H9 (cell line): ENCODE measurements at regions not wholly inside any gene's neighbourhood (a gene's known extent, or its start where the extent isn't known, plus 50 kb on each side); places are given as distances from the start of the nearest gene placed in this dataset.

ENCODE experiments used
- DNase-seq: peaks from one replicate; pipeline ENCODE4 v3.0.0-alpha.2; 2017
- H2AFZ ChIP-seq: one replicate; pipeline ENCODE4 v1.6.1; 2013; ENCODE audit warnings: mild to moderate bottlenecking, low read length, control low read depth, moderate library complexity
- H2AK5ac ChIP-seq: 2 replicates; pipeline ENCODE4 v1.6.1; 2013; ENCODE audit warnings: low read length, control low read depth, mixed read lengths; ENCODE audit not compliant: insufficient read length
- H2BK120ac ChIP-seq: one replicate; pipeline ENCODE4 v1.6.1; 2013; ENCODE audit warnings: low read depth, mild to moderate bottlenecking, low read length, control low read depth, inconsistent platforms; ENCODE audit not compliant: poor library complexity, severe bottlenecking
- H2BK12ac ChIP-seq: 2 replicates; pipeline ENCODE4 v1.6.1; 2013; ENCODE audit warnings: low read length, control low read depth, mixed read lengths, low read depth; ENCODE audit not compliant: insufficient read length
- H2BK15ac ChIP-seq: 2 replicates; pipeline ENCODE4 v1.6.1; 2013; ENCODE audit warnings: low read depth, low read length, control low read depth
- H2BK20ac ChIP-seq: one replicate; pipeline ENCODE4 v1.6.1; 2013; ENCODE audit warnings: low read depth, mild to moderate bottlenecking, low read length, control low read depth, inconsistent platforms; ENCODE audit not compliant: poor library complexity, severe bottlenecking
- H2BK5ac ChIP-seq: 2 replicates; pipeline ENCODE4 v1.6.1; 2013; ENCODE audit warnings: low read length, control low read depth, mixed read lengths; ENCODE audit not compliant: insufficient read length
- H3K14ac ChIP-seq: 2 replicates; pipeline ENCODE4 v1.6.1; 2013; ENCODE audit warnings: low read length, control low read depth; ENCODE audit not compliant: insufficient read depth
- H3K18ac ChIP-seq: 2 replicates; pipeline ENCODE4 v1.6.1; 2013; ENCODE audit warnings: low read depth, mild to moderate bottlenecking, mixed read lengths, low read length, control low read depth; ENCODE audit not compliant: insufficient read length
- H3K23ac ChIP-seq: 2 replicates; pipeline ENCODE4 v1.6.1; 2013; ENCODE audit warnings: low read length, control low read depth, mixed read lengths, low read depth; ENCODE audit not compliant: insufficient read length
- H3K23me2 ChIP-seq: 2 replicates; pipeline ENCODE4 v1.6.1; 2013; ENCODE audit warnings: low read depth, mild to moderate bottlenecking, mixed read lengths, low read length, control low read depth; ENCODE audit not compliant: insufficient read length, poor library complexity, severe bottlenecking
- H3K27ac ChIP-seq: 2 replicates; pipeline ENCODE4 v1.5.1; 2013; ENCODE audit warnings: low read length, control low read depth, mixed read lengths, low read depth; ENCODE audit not compliant: insufficient read length
- H3K27me3 ChIP-seq: 2 replicates; pipeline ENCODE4 v1.6.1; 2013; ENCODE audit warnings: low read length, control low read depth, inconsistent platforms; ENCODE audit not compliant: insufficient read depth
- H3K4ac ChIP-seq: 2 replicates; pipeline ENCODE4 v1.6.1; 2013; ENCODE audit warnings: low read depth, mild to moderate bottlenecking, control low read depth, inconsistent platforms, low read length, moderate library complexity
- H3K4me1 ChIP-seq: 2 replicates; pipeline ENCODE4 v1.6.1; 2013; ENCODE audit warnings: low read length, control low read depth, inconsistent platforms; ENCODE audit not compliant: insufficient read depth
- H3K4me2 ChIP-seq: 2 replicates; pipeline ENCODE4 v1.6.1; 2013; ENCODE audit warnings: low read length, control low read depth, mixed read lengths; ENCODE audit not compliant: insufficient read length, insufficient read depth
- H3K56ac ChIP-seq: 2 replicates; pipeline ENCODE4 v1.6.1; 2013; ENCODE audit warnings: low read depth, mild to moderate bottlenecking, mixed read lengths, low read length, control low read depth; ENCODE audit not compliant: insufficient read length
- H3K79me1 ChIP-seq: 2 replicates; pipeline ENCODE4 v1.6.1; 2013; ENCODE audit warnings: low read depth, mild to moderate bottlenecking, moderate library complexity, low read length, control low read depth, inconsistent platforms; ENCODE audit not compliant: insufficient read depth, poor library complexity, severe bottlenecking
- H3K79me2 ChIP-seq: 2 replicates; pipeline ENCODE4 v1.6.1; 2013; ENCODE audit warnings: low read length, control low read depth, inconsistent platforms; ENCODE audit not compliant: insufficient read depth
- H3K9ac ChIP-seq: 2 replicates; pipeline ENCODE4 v1.6.1; 2013; ENCODE audit warnings: low read length, control low read depth, mixed read lengths; ENCODE audit not compliant: insufficient read length; ENCODE audit errors: extremely low read depth
- H3K9me3 ChIP-seq: one replicate; pipeline ENCODE4 v1.6.1; 2013; ENCODE audit warnings: low read depth, low read length, inconsistent platforms; ENCODE audit not compliant: control insufficient read depth
- H3T11ph ChIP-seq: one replicate; pipeline ENCODE4 v1.6.1; 2013; ENCODE audit warnings: mild to moderate bottlenecking, low read length, control low read depth, inconsistent platforms
- H4K20me1 ChIP-seq: one replicate; pipeline ENCODE4 v1.6.1; 2013; ENCODE audit not compliant: control insufficient read depth, insufficient read length, insufficient read depth
- H4K5ac ChIP-seq: 2 replicates; pipeline ENCODE4 v1.6.1; 2013; ENCODE audit warnings: low read depth, mild to moderate bottlenecking, mixed read lengths, low read length, control low read depth; ENCODE audit not compliant: insufficient read length
- H4K8ac ChIP-seq: replicated peaks from 2 replicates; pipeline ENCODE4 v1.6.1; 2013; ENCODE audit warnings: low read length, control low read depth, mixed read lengths, low read depth; ENCODE audit not compliant: insufficient read length
- H4K91ac ChIP-seq: 2 replicates; pipeline ENCODE4 v1.6.1; 2013; ENCODE audit warnings: low read depth, mild to moderate bottlenecking, moderate library complexity, mixed read lengths, low read length, control low read depth; ENCODE audit not compliant: insufficient read length
- H3K27ac Mint-ChIP-seq, 3 experiments: 2 replicates in 2 of 3; 3 replicates in 1 of 3; pipeline ENCODE4 v1.8.0; 2020 to 2021; ENCODE audit warnings: mixed read lengths in 3 of 3, mild to moderate bottlenecking in 1 of 3, moderate library complexity in 1 of 3
- H3K27me3 Mint-ChIP-seq: 2 replicates; pipeline ENCODE4 v1.8.0; 2021; ENCODE audit warnings: low read depth, mild to moderate bottlenecking, moderate library complexity, mixed read lengths
- H3K36me3 Mint-ChIP-seq, 3 experiments: 2 replicates in 2 of 3; 3 replicates in 1 of 3; pipeline ENCODE4 v1.8.0; 2020 to 2021; ENCODE audit warnings: low read depth in 3 of 3, mixed read lengths in 3 of 3; ENCODE audit not compliant: insufficient read depth in 1 of 3
- H3K4me1 Mint-ChIP-seq, 2 experiments: 2 replicates each; pipeline ENCODE4 v1.8.0; 2020; ENCODE audit warnings: mixed read lengths in 2 of 2
- H3K4me3 Mint-ChIP-seq, 2 experiments: 2 replicates in 1 of 2; 3 replicates in 1 of 2; pipeline ENCODE4 v1.8.0; 2020 to 2021; ENCODE audit warnings: mild to moderate bottlenecking in 2 of 2, mixed read lengths in 2 of 2, moderate library complexity in 1 of 2
- H3K9me3 Mint-ChIP-seq, 2 experiments: 2 replicates in 1 of 2; 3 replicates in 1 of 2; pipeline ENCODE4 v1.8.0; 2020; ENCODE audit warnings: mild to moderate bottlenecking in 2 of 2, mixed read lengths in 2 of 2, moderate library complexity in 1 of 2
- WGBS: extraction: QIAGEN DNeasy Blood & Tissue Kit; methylation state at CpG from one replicate; pipeline ENCODE4 v1.1.7; 2013; ENCODE audit warnings: missing lambda C conversion rate, low lambda C conversion rate, mixed read lengths; ENCODE audit not compliant: insufficient read length; ENCODE audit errors: extremely low coverage; 5-methylcytosine and 5-hydroxymethylcytosine counted together
- TF ChIP-seq, protein P1 (sequence below): fragments of 200-600 bp; sonication (generic); conservative IDR thresholded peaks from 3 replicates; pipeline ENCODE4 v1.8.0; 2021; ENCODE audit warnings: antibody characterized with exemption, mild to moderate bottlenecking

GRCh38 chr3:81962396-81962795, 201.0 kb upstream of the GBE1 start:
- TF ChIP-seq, protein P1, sequence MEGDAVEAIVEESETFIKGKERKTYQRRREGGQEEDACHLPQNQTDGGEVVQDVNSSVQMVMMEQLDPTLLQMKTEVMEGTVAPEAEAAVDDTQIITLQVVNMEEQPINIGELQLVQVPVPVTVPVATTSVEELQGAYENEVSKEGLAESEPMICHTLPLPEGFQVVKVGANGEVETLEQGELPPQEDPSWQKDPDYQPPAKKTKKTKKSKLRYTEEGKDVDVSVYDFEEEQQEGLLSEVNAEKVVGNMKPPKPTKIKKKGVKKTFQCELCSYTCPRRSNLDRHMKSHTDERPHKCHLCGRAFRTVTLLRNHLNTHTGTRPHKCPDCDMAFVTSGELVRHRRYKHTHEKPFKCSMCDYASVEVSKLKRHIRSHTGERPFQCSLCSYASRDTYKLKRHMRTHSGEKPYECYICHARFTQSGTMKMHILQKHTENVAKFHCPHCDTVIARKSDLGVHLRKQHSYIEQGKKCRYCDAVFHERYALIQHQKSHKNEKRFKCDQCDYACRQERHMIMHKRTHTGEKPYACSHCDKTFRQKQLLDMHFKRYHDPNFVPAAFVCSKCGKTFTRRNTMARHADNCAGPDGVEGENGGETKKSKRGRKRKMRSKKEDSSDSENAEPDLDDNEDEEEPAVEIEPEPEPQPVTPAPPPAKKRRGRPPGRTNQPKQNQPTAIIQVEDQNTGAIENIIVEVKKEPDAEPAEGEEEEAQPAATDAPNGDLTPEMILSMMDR: no peak
- Histone ChIP-seq H3K27ac (no peak overlapping the region), H3K14ac (no peak overlapping the region), H3K4me1 (no peaks in the 10 kb centered on the region), H2BK120ac (no peak overlapping the region), H3K18ac (no peak overlapping the region), H4K91ac (no peak overlapping the region), H4K8ac (no peak overlapping the region), H3K27me3 (no peaks in the 10 kb centered on the region), H2BK12ac (no peak overlapping the region), H3K4me2 (no peak overlapping the region), H3T11ph (no peak overlapping the region), H3K23me2 (no peaks in the 10 kb centered on the region), H3K56ac (no peak overlapping the region), H3K9ac (no peak overlapping the region), H3K9me3 (no peaks in the 10 kb centered on the region), H4K5ac (no peak overlapping the region), H2BK5ac (no peak overlapping the region), H3K79me2 (no peaks in the 10 kb centered on the region), H3K4ac (no peak overlapping the region), H2BK20ac (peak overlapping the region; percentile 75), H4K20me1 (no peaks in the 10 kb centered on the region), H3K23ac (no peak overlapping the region), H3K79me1 (no peaks in the 10 kb centered on the region), H2AK5ac (no peak overlapping the region), H2BK15ac (no peak overlapping the region), H2AFZ (no peak overlapping the region)
- Mint-ChIP-seq H3K27ac (no peak overlapping the region), H3K27me3 (no peaks in the 10 kb centered on the region), H3K4me1 (peaks cover 33 to 37% of the 10 kb centered on the region in 2 experiments), H3K9me3 (peaks cover 3 to 4% of the 10 kb centered on the region in 2 experiments; a peak in 3 of 5 replicates), H3K36me3 (no peaks in the 10 kb centered on the region; a peak in 1 of 7 replicates), H3K4me3 (no peak overlapping the region)
- WGBS: no CpG with 5 or more reads among the region's 2 CpGs
- no peak for DNase-seq
